GM19438 (cell line): ENCODE measurements at regions not wholly inside any gene's neighbourhood (a gene's known extent, or its start where the extent isn't known, plus 50 kb on each side); places are given as distances from the start of the nearest gene placed in this dataset.
"Not testable (repeated sequence)": the region's sequence is repeated elsewhere in the genome, so short reads cannot be mapped to it uniquely, and the experiment has no call there.

Experiments
- ATAC-seq: cut with Tn5 transposase; IDR thresholded peaks from one replicate; pipeline ENCODE4 v1.9.1; 2021; ENCODE audit warnings: low read depth; ENCODE audit not compliant: unreplicated experiment

GRCh38 chr6:27827477-27827876 is 84.7 kb downstream of the OR2B2 start:
- ATAC-seq = not testable (repeated sequence)

- ATAC-seq = not testable (repeated sequence)
These were observed 85.6 kb downstream of the OR2B2 start for GRCh38 chr6:27826612-27826985.

GRCh38 chr6:27825848-27826611 is 86.2 kb downstream of the OR2B2 start:
- ATAC-seq = not testable (repeated sequence)

GRCh38 chr6:27825025-27825793 is 87.0 kb downstream of the OR2B2 start:
- no peak for ATAC-seq

- ATAC-seq = peak; percentile 65
These were observed 87.8 kb downstream of the OR2B2 start for GRCh38 chr6:27824211-27825024.

- peak; percentile 48 for ATAC-seq
These were observed 88.4 kb downstream of the OR2B2 start for GRCh38 chr6:27823714-27824210.

GRCh38 chr6:27816906-27817305 is 95.3 kb downstream of the OR2B2 start:
- no peak for ATAC-seq

- peak; percentile 56 for ATAC-seq
These were observed 97.4 kb downstream of the OR2B2 start for GRCh38 chr6:27814665-27815424.

GRCh38 chr6:27814415-27814664 is 97.9 kb downstream of the OR2B2 start:
- ATAC-seq = peak; percentile 5

GRCh38 chr6:27812805-27813492 is 99.2 kb downstream of the OR2B2 start:
- no peak for ATAC-seq

GRCh38 chr6:27812078-27812804 is 100.0 kb downstream of the OR2B2 start:
- no peak for ATAC-seq

- ATAC-seq = no peak
These were observed 100.8 kb downstream of the OR2B2 start for GRCh38 chr6:27811451-27811772.

- no peak for ATAC-seq
These were observed 101.3 kb downstream of the OR2B2 start for GRCh38 chr6:27810768-27811450.

- ATAC-seq = peak; percentile 31
These were observed 102.0 kb downstream of the OR2B2 start for GRCh38 chr6:27809939-27810767.

GRCh38 chr6:27809067-27809938 is 102.9 kb downstream of the OR2B2 start:
- no peak for ATAC-seq

- ATAC-seq = peak; percentile 9
These were observed 103.7 kb downstream of the OR2B2 start for GRCh38 chr6:27808242-27809066.
